ENCODE measurements at regions not wholly inside any gene's neighbourhood (a gene's known extent, or its start where the extent isn't known, plus 50 kb on each side); places are given as distances from the start of the nearest gene placed in this dataset.

DNA sequence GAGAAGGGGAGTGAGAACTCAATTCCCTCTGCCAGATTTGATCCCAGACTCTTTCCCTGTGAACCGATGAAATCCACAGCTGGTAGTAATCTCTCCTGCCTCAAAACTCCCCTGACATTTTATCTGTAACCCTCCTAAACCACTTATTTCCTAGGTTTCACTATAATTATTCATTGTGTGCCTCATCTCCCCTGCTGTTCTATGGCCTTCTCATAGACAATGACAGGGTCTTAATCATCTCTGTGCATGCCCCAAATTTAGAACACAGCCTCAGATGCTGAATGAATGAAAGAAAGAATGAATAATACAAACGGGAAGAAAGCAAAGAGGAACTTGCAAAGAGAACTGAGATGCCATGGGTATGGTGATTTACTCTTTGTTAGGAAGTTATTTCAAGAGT lies 451.1 kb downstream of the HS3ST3B1 start:
- no peak overlapping the region for H3K18ac ChIP-seq (ENCODE audit: extremely low read depth, low read length)

More for the DNA sequence above, 451.1 kb downstream of the HS3ST3B1 start:
- ChIA-PET CTCF (ENCODE audit: partially characterized antibody) (interaction anchor here (0.6 kb wide), 1 partner anchor 19 kb away, joined by 3 read pairs; no protein-coding TSS in a partner anchor), POLR2A (ENCODE audit: partially characterized antibody) (no interaction called here)
- Histone ChIP-seq H3K4ac (replicated peaks; ENCODE audit: insufficient read length, low read depth, low read length) (no peak overlapping the region), H4K91ac (replicated peaks; ENCODE audit: insufficient read length, low read length) (no peak overlapping the region), H4K20me1 (replicated peaks in 1 of 2; ENCODE audit: control insufficient read depth in 1 of 2, insufficient read depth in 2 of 2, low read length in 2 of 2) (no peaks in the 10 kb centered on the region), H3K14ac (ENCODE audit: insufficient read length) (no peak overlapping the region), H3K9ac (replicated peaks in 1 of 4; ENCODE audit: extremely low read depth in 1 of 4, low read depth in 3 of 4, low read length in 3 of 4) (no peak overlapping the region), H3K23ac (ENCODE audit: insufficient read length) (no peak overlapping the region), H2BK12ac (ENCODE audit: low read depth, low read length) (no peak overlapping the region), H3K27me3 (replicated peaks in 1 of 4; ENCODE audit: control insufficient read depth in 3 of 4, extremely low read depth in 1 of 4, insufficient read depth in 3 of 4, low read length in 3 of 4) (no peaks in the 10 kb centered on the region), H4K5ac (ENCODE audit: insufficient read length, low read depth, low read length) (no peak overlapping the region), H2AK5ac (ENCODE audit: low read depth, low read length) (no peak overlapping the region), H3K4me3 (ENCODE audit: extremely low read depth in 1 of 4, insufficient read depth in 2 of 4, low read depth in 3 of 4, low read length in 4 of 4) (no peak overlapping the region), H2AFZ (ENCODE audit: low read length) (no peak overlapping the region), H3K4me1 (replicated peaks in 1 of 4; ENCODE audit: control insufficient read depth in 3 of 4, insufficient read depth in 4 of 4, low read length in 3 of 4) (no peaks in the 10 kb centered on the region), H3K56ac (replicated peaks; ENCODE audit: insufficient read length, low read depth, low read length) (no peak overlapping the region), H2BK20ac (ENCODE audit: low read length) (no peak overlapping the region), H3K23me2 (ENCODE audit: low read depth, low read length) (no peaks in the 10 kb centered on the region), H2BK15ac (ENCODE audit: low read length) (no peak overlapping the region), H3K9me3 (ENCODE audit: insufficient read depth in 2 of 2, low read depth in 1 of 2, low read length in 1 of 2) (no peaks in the 10 kb centered on the region), H3K79me2 (ENCODE audit: control insufficient read depth in 1 of 2, insufficient read depth in 2 of 2, low read length in 2 of 2) (no peaks in the 10 kb centered on the region), H4K8ac (ENCODE audit: extremely low read depth, insufficient read depth, low read length) (no peak overlapping the region), H2BK120ac (replicated peaks; ENCODE audit: low read depth, low read length) (no peak overlapping the region), H3K79me1 (ENCODE audit: low read depth, low read length) (no peaks in the 10 kb centered on the region), H2BK5ac (ENCODE audit: low read depth, low read length) (no peak overlapping the region), H3K27ac (ENCODE audit: low read depth, low read length) (no peak overlapping the region), H3K36me3 (ENCODE audit: control insufficient read depth in 2 of 4, insufficient read depth in 4 of 4, low read length in 3 of 4) (no peaks in the 10 kb centered on the region), H3K4me2 (ENCODE audit: insufficient read depth in 1 of 2, low read depth in 2 of 2, low read length in 2 of 2) (no peak overlapping the region)
- TF ChIP-seq MAFK (IDR thresholded peaks at IDR 0.05; ENCODE audit: low read depth, low read length) (no peak), POLR2AphosphoS5 (IDR thresholded peaks at IDR 0.05; ENCODE audit: low read depth, low read length) (no peak), HDAC2 (IDR thresholded peaks at IDR 0.05; ENCODE audit: borderline replicate concordance in 1 of 2, low read depth in 2 of 2, low read length in 2 of 2) (no peak), NANOG (IDR thresholded peaks at IDR 0.05; ENCODE audit: insufficient read depth, low read depth, low read length, poor library complexity, severe bottlenecking) (no peak), EP300 (IDR thresholded peaks at IDR 0.05; ENCODE audit: borderline replicate concordance in 1 of 2, low read depth in 2 of 2, low read length in 2 of 2) (no peak)
- TF ChIP-seq, protein P1, sequence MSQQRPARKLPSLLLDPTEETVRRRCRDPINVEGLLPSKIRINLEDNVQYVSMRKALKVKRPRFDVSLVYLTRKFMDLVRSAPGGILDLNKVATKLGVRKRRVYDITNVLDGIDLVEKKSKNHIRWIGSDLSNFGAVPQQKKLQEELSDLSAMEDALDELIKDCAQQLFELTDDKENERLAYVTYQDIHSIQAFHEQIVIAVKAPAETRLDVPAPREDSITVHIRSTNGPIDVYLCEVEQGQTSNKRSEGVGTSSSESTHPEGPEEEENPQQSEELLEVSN (IDR thresholded peaks at IDR 0.05): no peak
- TF ChIP-seq, protein P2, sequence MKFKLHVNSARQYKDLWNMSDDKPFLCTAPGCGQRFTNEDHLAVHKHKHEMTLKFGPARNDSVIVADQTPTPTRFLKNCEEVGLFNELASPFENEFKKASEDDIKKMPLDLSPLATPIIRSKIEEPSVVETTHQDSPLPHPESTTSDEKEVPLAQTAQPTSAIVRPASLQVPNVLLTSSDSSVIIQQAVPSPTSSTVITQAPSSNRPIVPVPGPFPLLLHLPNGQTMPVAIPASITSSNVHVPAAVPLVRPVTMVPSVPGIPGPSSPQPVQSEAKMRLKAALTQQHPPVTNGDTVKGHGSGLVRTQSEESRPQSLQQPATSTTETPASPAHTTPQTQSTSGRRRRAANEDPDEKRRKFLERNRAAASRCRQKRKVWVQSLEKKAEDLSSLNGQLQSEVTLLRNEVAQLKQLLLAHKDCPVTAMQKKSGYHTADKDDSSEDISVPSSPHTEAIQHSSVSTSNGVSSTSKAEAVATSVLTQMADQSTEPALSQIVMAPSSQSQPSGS (IDR thresholded peaks at IDR 0.05; ENCODE audit: low read length): no peak
- 85% methylated on average over 2 of the region's 2 CpGs; no CpG with 5 or more reads in 1 of the 2 experiments for WGBS, 2 experiments (ENCODE audit: extremely low coverage in 1 of 2, insufficient coverage in 1 of 2, insufficient read length in 1 of 2, insufficient replicate concordance in 2 of 2, low coverage in 1 of 2, low lambda C conversion rate in 2 of 2, missing lambda C conversion rate in 1 of 2)
- FAIRE-seq (no peak), DNase-seq (ENCODE audit: low read depth in 1 of 2, low spot score in 2 of 2) (no peak)

Measured in H1 (cell line).